Lower lobe of right lung (tissue), 2 donors: ENCODE measurements at regions not wholly inside any gene's neighbourhood (a gene's known extent, or its start where the extent isn't known, plus 50 kb on each side); places are given as distances from the start of the nearest gene placed in this dataset.
A peak's percentile ranks its signal among the peaks of the same experiment; 100 is the strongest.

ENCODE experiments used
- ATAC-seq, 2 donors: fragments of 200-7000 bp; cut with Tn5 transposase; one replicate each; pipeline ENCODE4 v1.9.1; 2020 to 2022; ENCODE audit warnings: mild to moderate bottlenecking in 2 of 2, moderate library complexity in 2 of 2
- DNase-seq: peaks from one replicate; pipeline ENCODE4 v3.0.0-alpha.2; 2020
- H3K27ac ChIP-seq: fragments of 200-600 bp; one replicate; pipeline ENCODE4 v1.8.0; 2022
- H3K27me3 ChIP-seq: fragments of 200-600 bp; one replicate; pipeline ENCODE4 v1.8.0; 2022; ENCODE audit warnings: low read depth
- H3K36me3 ChIP-seq: fragments of 200-600 bp; one replicate; pipeline ENCODE4 v1.8.0; 2022; ENCODE audit warnings: mild to moderate bottlenecking
- H3K4me1 ChIP-seq: fragments of 200-600 bp; one replicate; pipeline ENCODE4 v1.8.0; 2022
- H3K4me3 ChIP-seq: fragments of 200-600 bp; one replicate; pipeline ENCODE4 v1.8.0; 2022; ENCODE audit warnings: mild to moderate bottlenecking
- H3K9me3 ChIP-seq: fragments of 200-600 bp; one replicate; pipeline ENCODE4 v1.8.0; 2022
- intact Hi-C: fragments of 100-400 bp; cut with DNase I; formaldehyde crosslinking; loops from one replicate; pipeline ENCODE4 v1.11.0; 2022
- TF ChIP-seq, protein P1 (sequence below): fragments of 200-600 bp; IDR thresholded peaks from one replicate; pipeline ENCODE4 v1.8.0; 2022; ENCODE audit warnings: antibody characterized with exemption, mild to moderate bottlenecking
- donor health status: DM: no; HTN: yes; CAD: no; lungs with severe emphysema.

DNA sequence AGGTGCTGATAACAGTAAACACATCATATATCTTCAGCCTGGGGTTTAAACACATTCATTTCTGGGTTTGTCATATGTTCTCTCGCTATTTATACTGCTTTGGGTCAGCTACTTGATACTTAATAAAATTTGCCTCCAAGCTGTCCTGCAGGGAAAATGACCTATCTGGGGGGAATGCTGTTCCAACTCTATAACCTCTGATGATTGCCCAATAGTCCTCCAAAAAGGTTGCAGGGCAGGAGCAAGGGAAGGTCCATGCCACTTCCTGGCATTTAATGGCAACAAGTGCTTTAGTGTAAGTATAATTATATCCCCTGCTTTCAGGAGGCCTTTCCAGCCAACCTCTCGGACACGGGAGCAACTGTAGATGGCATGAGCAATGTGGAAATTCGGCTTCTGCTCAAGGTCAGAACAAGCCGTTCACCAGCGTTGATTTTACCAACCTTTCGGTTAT, 198.0 kb upstream of the EEA1 start:
- Histone ChIP-seq H3K4me3 (no peak overlapping the region), H3K4me1 (peaks cover 29% of the 10 kb centered on the region), H3K9me3 (no peaks in the 10 kb centered on the region), H3K27me3 (no peaks in the 10 kb centered on the region), H3K27ac (peak overlapping the region; percentile 71), H3K36me3 (no peaks in the 10 kb centered on the region)
- TF ChIP-seq, protein P1, sequence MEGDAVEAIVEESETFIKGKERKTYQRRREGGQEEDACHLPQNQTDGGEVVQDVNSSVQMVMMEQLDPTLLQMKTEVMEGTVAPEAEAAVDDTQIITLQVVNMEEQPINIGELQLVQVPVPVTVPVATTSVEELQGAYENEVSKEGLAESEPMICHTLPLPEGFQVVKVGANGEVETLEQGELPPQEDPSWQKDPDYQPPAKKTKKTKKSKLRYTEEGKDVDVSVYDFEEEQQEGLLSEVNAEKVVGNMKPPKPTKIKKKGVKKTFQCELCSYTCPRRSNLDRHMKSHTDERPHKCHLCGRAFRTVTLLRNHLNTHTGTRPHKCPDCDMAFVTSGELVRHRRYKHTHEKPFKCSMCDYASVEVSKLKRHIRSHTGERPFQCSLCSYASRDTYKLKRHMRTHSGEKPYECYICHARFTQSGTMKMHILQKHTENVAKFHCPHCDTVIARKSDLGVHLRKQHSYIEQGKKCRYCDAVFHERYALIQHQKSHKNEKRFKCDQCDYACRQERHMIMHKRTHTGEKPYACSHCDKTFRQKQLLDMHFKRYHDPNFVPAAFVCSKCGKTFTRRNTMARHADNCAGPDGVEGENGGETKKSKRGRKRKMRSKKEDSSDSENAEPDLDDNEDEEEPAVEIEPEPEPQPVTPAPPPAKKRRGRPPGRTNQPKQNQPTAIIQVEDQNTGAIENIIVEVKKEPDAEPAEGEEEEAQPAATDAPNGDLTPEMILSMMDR, result no peak
- ATAC-seq (peak; percentile 19 to 51), DNase-seq (no peak)
- intact Hi-C loops, result no loop called here

DNA sequence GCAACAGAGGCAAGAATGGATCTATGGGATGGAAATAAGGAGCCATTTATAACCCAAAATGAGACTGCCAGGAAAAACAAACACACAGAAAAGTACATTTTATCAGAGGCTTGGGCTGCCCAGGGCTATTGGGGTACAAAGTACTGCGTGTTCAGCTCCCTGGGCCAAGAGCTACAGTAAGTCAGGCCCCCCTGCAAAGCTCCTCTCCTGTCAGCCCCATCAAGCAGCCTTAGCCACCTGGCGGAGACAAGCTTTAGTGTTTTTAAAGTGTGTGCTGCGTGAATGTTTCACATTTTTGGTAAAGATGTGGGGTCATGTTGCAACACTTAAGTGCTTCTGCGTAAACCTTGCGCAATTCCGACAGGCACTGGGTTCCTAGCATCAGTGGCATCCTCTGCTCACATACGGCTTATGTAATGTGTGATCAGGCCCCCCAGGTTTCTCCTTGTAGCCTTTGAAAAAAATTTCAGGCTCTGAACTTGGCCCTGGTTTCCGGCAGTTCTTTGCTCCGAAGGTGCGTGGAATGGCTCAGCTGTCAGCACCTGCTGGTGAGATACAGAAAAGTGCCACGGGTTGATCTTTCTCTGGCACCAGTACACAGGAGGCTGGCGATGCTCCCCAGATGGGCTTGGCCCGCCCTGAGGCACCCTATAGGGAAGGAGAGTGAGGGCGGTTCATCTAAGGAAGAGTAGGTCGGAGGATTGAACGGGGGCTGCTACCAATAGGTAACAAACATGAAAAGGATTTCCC, 198.7 kb upstream of the EEA1 start:
- DNase-seq, result peak; percentile 75
- ATAC-seq, result peak; percentile 90 to 93
- intact Hi-C loops, result no loop called here
- Histone ChIP-seq H3K4me1 (peaks cover 23% of the 10 kb centered on the region), H3K27ac (peak overlapping the region; percentile 71), H3K4me3 (no peak overlapping the region), H3K27me3 (no peaks in the 10 kb centered on the region), H3K9me3 (no peaks in the 10 kb centered on the region), H3K36me3 (no peaks in the 10 kb centered on the region)
- TF ChIP-seq, protein P1, result peak; percentile 43

DNA sequence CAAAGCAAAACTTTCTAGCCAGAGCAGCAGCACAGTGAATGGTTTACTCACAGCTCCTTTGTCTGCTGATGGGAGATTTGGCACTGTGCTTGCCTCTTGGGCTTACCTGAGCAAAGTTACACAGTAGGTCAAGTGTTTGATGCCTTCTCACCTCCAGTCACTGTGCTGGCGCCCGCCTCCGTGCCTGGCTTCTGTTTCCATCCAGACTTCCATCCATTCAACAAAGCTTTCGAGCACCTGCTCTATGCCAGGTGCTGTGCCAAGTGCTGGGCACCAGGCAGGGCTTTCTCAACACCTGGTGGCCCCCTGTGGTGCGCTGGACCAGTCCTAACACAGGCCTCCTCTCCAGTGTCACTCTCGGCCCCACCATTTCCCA, 199.2 kb upstream of the EEA1 start:
- peak; percentile 76 to 86 for ATAC-seq

DNA sequence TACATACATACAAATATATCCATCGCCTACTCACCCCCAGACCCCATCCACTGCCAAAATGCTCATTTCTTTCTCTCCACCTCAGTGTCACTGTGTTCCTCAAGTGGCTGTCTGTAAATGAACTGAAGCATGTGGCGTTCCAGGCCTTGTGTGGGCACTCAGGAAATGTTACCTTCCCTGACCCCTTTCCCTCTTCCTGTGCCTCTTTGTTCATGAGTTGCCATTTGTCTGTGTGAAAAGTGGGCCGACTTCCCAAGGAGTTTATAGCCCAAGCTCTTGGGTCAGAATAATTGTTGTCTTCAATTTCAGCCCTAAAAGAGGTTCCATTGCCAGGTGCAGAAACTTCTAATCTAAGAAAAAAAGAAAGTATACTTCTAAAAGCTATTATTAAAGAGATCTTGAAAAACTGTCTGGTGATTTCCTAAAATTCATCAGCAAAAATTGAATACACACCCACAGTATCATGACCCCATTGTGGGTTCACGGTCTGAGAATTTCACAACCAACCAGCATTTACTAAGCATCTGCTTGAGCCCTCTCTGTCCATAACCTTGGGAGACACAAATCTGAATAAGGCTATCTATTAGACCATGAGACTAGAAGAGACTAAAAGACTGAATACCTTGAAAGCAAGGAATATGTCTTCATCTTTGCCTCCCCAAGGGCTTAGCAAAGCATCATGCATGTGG, 201.4 kb upstream of the EEA1 start:
- no peak for DNase-seq
- no peak for ATAC-seq
- Histone ChIP-seq H3K4me1 (peaks cover 28% of the 10 kb centered on the region), H3K27me3 (no peaks in the 10 kb centered on the region), H3K36me3 (no peaks in the 10 kb centered on the region), H3K27ac (no peak overlapping the region), H3K9me3 (no peaks in the 10 kb centered on the region), H3K4me3 (no peak overlapping the region)
- TF ChIP-seq, protein P1, result no peak
- intact Hi-C loops, result no loop called here

More for the DNA sequence above, 199.2 kb upstream of the EEA1 start:
- no peaks in the 10 kb centered on the region for H3K27me3 ChIP-seq
- no peaks in the 10 kb centered on the region for H3K9me3 ChIP-seq
- peak overlapping the region; percentile 71 for H3K27ac ChIP-seq
- intact Hi-C loops, result no loop called here
- H3K36me3 ChIP-seq, result no peaks in the 10 kb centered on the region
- TF ChIP-seq, protein P1, result no peak
- H3K4me1 ChIP-seq, result peaks cover 17% of the 10 kb centered on the region
- DNase-seq, result peak; percentile 63
- H3K4me3 ChIP-seq, result no peak overlapping the region

DNA sequence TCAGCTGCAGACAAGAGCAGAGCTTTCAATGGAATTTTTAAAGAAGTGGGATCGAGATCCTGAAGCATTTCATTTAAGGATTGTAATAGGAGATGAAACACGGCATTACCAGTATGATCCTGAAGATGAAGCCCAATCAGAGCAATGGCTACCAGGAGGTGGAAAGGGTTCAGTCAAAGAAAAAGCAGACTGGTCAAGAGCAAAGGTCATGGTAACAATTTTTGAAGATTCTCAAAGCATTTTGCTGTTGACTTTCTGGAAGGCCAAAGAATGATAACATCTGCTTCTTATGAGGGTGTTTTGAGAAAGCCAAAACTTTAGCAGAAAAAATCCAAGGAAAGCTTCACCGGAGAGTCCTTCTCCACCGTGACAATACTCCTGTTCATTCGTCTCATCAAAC, 204.3 kb upstream of the EEA1 start:
- H3K36me3 ChIP-seq, result no peaks in the 10 kb centered on the region
- H3K27ac ChIP-seq, result no peak overlapping the region
- no peaks in the 10 kb centered on the region for H3K27me3 ChIP-seq
- intact Hi-C loops, result no loop called here
- H3K4me1 ChIP-seq, result peaks cover 40% of the 10 kb centered on the region
- H3K9me3 ChIP-seq, result no peaks in the 10 kb centered on the region
- TF ChIP-seq, protein P1, result no peak
- H3K4me3 ChIP-seq, result no peak overlapping the region
- DNase-seq (no peak), ATAC-seq (no peak)
